ENCODE measurements at regions not wholly inside any gene's neighbourhood (a gene's known extent, or its start where the extent isn't known, plus 50 kb on each side); places are given as distances from the start of the nearest gene placed in this dataset.

DNA sequence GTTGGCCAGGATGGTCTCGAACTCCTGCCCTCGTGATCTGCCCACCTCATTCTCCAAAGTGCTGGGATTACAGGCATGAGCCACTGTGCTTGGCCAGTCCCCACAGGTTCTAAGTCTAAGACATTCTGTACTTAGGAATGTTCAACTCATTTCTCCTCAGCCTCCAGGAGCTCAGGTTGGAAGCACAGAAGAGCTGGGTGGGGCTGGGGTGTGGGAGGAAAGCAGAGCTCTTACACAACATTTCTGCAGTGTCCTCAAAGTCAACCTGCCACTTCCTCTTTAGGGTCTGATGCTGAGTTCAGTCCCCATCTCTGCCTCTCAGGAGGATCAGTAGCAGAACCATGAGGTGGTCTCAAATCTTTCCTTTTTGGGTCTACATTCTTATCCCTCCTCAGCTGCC lies 75.5 kb downstream of the MRPL46 start:
- no peak overlapping the region for H3K9ac ChIP-seq (ENCODE audit: low read depth, low read length, poor library complexity, severe bottlenecking)
- H3K4me1 ChIP-seq (ENCODE audit: insufficient read depth, low read length, poor library complexity, severe bottlenecking): peaks cover 34% of the 10 kb centered on the region
- H3K79me2 ChIP-seq (ENCODE audit: insufficient read depth, low read length): no peaks in the 10 kb centered on the region
- H3K4me3 ChIP-seq (ENCODE audit: low read length, poor library complexity, severe bottlenecking): no peak overlapping the region
- no peaks in the 10 kb centered on the region for H4K20me1 ChIP-seq (ENCODE audit: insufficient read depth, low read length, poor library complexity, severe bottlenecking)
- TF ChIP-seq EZH2phosphoT487 (IDR thresholded peaks at IDR 0.05; ENCODE audit: borderline replicate concordance): no peak
- TF ChIP-seq, protein P1, sequence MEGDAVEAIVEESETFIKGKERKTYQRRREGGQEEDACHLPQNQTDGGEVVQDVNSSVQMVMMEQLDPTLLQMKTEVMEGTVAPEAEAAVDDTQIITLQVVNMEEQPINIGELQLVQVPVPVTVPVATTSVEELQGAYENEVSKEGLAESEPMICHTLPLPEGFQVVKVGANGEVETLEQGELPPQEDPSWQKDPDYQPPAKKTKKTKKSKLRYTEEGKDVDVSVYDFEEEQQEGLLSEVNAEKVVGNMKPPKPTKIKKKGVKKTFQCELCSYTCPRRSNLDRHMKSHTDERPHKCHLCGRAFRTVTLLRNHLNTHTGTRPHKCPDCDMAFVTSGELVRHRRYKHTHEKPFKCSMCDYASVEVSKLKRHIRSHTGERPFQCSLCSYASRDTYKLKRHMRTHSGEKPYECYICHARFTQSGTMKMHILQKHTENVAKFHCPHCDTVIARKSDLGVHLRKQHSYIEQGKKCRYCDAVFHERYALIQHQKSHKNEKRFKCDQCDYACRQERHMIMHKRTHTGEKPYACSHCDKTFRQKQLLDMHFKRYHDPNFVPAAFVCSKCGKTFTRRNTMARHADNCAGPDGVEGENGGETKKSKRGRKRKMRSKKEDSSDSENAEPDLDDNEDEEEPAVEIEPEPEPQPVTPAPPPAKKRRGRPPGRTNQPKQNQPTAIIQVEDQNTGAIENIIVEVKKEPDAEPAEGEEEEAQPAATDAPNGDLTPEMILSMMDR (conservative IDR thresholded peaks at IDR 0.05; ENCODE audit: low read length): no peak
- H3F3A ChIP-seq (ENCODE audit: low read depth): no peaks in the 10 kb centered on the region
- H3K9me3 ChIP-seq (ENCODE audit: insufficient read depth, low read depth, low read length): no peaks in the 10 kb centered on the region
- H2AFZ ChIP-seq (ENCODE audit: low read length): no peak overlapping the region
- no peaks in the 10 kb centered on the region for H3K9me2 ChIP-seq (replicated peaks; ENCODE audit: low read depth, low read length)
- H3K4me2 ChIP-seq (ENCODE audit: low read depth, low read length, poor library complexity, severe bottlenecking): no peak overlapping the region
- H3K27me3 ChIP-seq (ENCODE audit: insufficient read depth, low read length, poor library complexity, severe bottlenecking): no peaks in the 10 kb centered on the region
- no peaks in the 10 kb centered on the region for H3K36me3 ChIP-seq (ENCODE audit: insufficient read depth, low read length)

DNA sequence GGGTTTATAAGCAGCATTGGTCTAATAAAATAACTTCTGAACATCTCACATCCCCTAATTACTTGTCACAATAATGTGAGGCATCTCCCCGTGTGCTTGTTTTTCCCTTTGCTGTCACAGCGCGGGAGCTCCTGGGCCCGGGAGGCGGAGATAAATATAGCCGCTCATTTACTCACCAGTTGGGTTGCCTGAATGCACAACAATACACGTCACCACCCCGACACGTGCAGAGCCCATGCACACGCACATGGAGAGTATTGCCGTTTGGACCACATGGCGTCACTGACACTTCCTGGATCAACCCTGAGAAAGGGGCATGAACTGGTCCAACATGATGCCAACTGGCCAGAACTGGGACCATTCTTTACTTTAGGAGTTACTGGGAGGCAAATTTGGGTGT lies 76.2 kb downstream of the MRPL46 start:
- Histone ChIP-seq H3K9me2 (replicated peaks; ENCODE audit: low read depth, low read length) (no peaks in the 10 kb centered on the region), H3K36me3 (ENCODE audit: insufficient read depth, low read length) (no peaks in the 10 kb centered on the region), H3K4me3 (ENCODE audit: low read length, poor library complexity, severe bottlenecking) (no peak overlapping the region), H3K4me1 (ENCODE audit: insufficient read depth, low read length, poor library complexity, severe bottlenecking) (peaks cover 27% of the 10 kb centered on the region), H3F3A (ENCODE audit: low read depth) (no peaks in the 10 kb centered on the region), H3K79me2 (ENCODE audit: insufficient read depth, low read length) (no peaks in the 10 kb centered on the region), H3K9me3 (ENCODE audit: insufficient read depth, low read depth, low read length) (no peaks in the 10 kb centered on the region), H3K4me2 (ENCODE audit: low read depth, low read length, poor library complexity, severe bottlenecking) (no peak overlapping the region), H4K20me1 (ENCODE audit: insufficient read depth, low read length, poor library complexity, severe bottlenecking) (no peaks in the 10 kb centered on the region), H3K9ac (ENCODE audit: low read depth, low read length, poor library complexity, severe bottlenecking) (no peak overlapping the region), H3K27me3 (ENCODE audit: insufficient read depth, low read length, poor library complexity, severe bottlenecking) (no peaks in the 10 kb centered on the region), H2AFZ (ENCODE audit: low read length) (no peak overlapping the region)
- no peak for TF ChIP-seq EZH2phosphoT487 (IDR thresholded peaks at IDR 0.05; ENCODE audit: borderline replicate concordance)
- TF ChIP-seq, protein P1 (conservative IDR thresholded peaks at IDR 0.05; ENCODE audit: low read length): no peak

DNA sequence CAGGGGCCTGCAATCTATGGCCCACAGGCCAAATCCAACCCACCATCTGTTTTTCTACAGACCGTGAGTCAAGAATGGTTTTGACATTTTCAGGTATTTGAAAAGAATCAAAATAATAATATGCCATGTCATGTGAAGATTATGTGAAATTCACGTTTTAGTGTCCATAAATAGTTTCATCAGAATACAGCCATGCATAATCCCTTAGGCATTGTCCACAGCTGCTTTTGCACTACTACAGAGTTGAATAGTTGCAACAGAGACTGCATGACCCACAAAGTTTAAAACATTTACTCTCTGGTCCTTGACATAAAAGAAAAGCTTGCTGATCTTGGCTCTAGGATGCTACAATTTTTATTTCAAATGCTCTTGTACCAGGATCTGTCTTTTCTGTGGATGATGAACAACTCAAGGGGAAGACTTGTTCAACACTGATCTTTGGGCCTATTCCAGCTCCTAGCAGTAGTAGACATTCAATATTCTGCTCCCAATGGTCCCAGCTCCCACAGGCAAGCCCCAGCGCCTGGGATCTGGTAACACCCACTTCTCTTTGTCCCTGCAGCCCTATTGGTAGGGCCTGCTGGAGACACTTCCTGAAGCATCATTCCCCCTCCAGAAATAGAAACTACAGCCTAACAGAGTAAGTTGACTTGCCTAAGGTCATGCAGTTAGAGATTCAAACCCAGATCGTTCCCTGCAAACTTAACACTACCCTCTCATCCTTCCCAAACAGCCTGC lies 76.9 kb downstream of the MRPL46 start:
- Histone ChIP-seq H3K9me3 (ENCODE audit: insufficient read depth, low read depth, low read length) (no peaks in the 10 kb centered on the region), H3K79me2 (ENCODE audit: insufficient read depth, low read length) (no peaks in the 10 kb centered on the region), H3K4me1 (ENCODE audit: insufficient read depth, low read length, poor library complexity, severe bottlenecking) (peaks cover 20% of the 10 kb centered on the region), H3K9me2 (replicated peaks; ENCODE audit: low read depth, low read length) (no peaks in the 10 kb centered on the region), H2AFZ (ENCODE audit: low read length) (no peak overlapping the region), H3K4me3 (ENCODE audit: low read length, poor library complexity, severe bottlenecking) (no peak overlapping the region), H3K4me2 (ENCODE audit: low read depth, low read length, poor library complexity, severe bottlenecking) (no peak overlapping the region), H3K27me3 (ENCODE audit: insufficient read depth, low read length, poor library complexity, severe bottlenecking) (no peaks in the 10 kb centered on the region), H3K9ac (ENCODE audit: low read depth, low read length, poor library complexity, severe bottlenecking) (no peak overlapping the region), H4K20me1 (ENCODE audit: insufficient read depth, low read length, poor library complexity, severe bottlenecking) (no peaks in the 10 kb centered on the region), H3F3A (ENCODE audit: low read depth) (no peaks in the 10 kb centered on the region), H3K36me3 (ENCODE audit: insufficient read depth, low read length) (no peaks in the 10 kb centered on the region)
- no peak for TF ChIP-seq EZH2phosphoT487 (IDR thresholded peaks at IDR 0.05; ENCODE audit: borderline replicate concordance)
- TF ChIP-seq, protein P1 (conservative IDR thresholded peaks at IDR 0.05; ENCODE audit: low read length): no peak

All from Loucy (cell line).